HEK293 (cell line): ENCODE measurements at regions not wholly inside any gene's neighbourhood (a gene's known extent, or its start where the extent isn't known, plus 50 kb on each side); places are given as distances from the start of the nearest gene placed in this dataset.

Source experiments
- CTCF ChIP-seq: fragments of 450-650 bp; formaldehyde crosslinking; IDR thresholded peaks from 2 replicates; pipeline ENCODE4 v1.5.1; 2016; ENCODE audit warnings: missing biosample characterization, missing genetic modification characterization
- FEZF1 ChIP-seq: fragments of 450-650 bp; formaldehyde crosslinking; IDR thresholded peaks from 2 replicates; pipeline ENCODE4 v1.5.1; 2016; ENCODE audit warnings: missing biosample characterization, missing genetic modification characterization
- KLF9 ChIP-seq: fragments of 450-650 bp; formaldehyde crosslinking; IDR thresholded peaks from 2 replicates; pipeline ENCODE4 v1.5.1; 2016; ENCODE audit warnings: missing biosample characterization, missing genetic modification characterization, low read depth
- MZF1 ChIP-seq: fragments of 450-650 bp; formaldehyde crosslinking; IDR thresholded peaks from 2 replicates; pipeline ENCODE4 v1.5.1; 2017; ENCODE audit warnings: missing biosample characterization, missing genetic modification characterization, borderline replicate concordance
- PATZ1 ChIP-seq: fragments of 450-650 bp; formaldehyde crosslinking; IDR thresholded peaks from 2 replicates; pipeline ENCODE4 v1.5.1; 2016; ENCODE audit warnings: missing biosample characterization, missing genetic modification characterization
- YY1 ChIP-seq: fragments of 450-650 bp; formaldehyde crosslinking; IDR thresholded peaks from 2 replicates; pipeline ENCODE4 v1.5.1; 2018; ENCODE audit warnings: missing biosample characterization, missing genetic modification characterization
- ZBTB7A ChIP-seq: fragments of 450-650 bp; formaldehyde crosslinking; IDR thresholded peaks from 2 replicates; pipeline ENCODE4 v1.5.1; 2016; ENCODE audit warnings: low read depth, missing biosample characterization, missing genetic modification characterization
- ZBTB8A ChIP-seq: fragments of 450-650 bp; formaldehyde crosslinking; IDR thresholded peaks from 2 replicates; pipeline ENCODE4 v1.5.1; 2016; ENCODE audit warnings: missing biosample characterization, missing genetic modification characterization
- ZNF132 ChIP-seq: fragments of 450-650 bp; formaldehyde crosslinking; IDR thresholded peaks from 2 replicates; pipeline ENCODE4 v1.5.1; 2017; ENCODE audit warnings: missing biosample characterization, missing genetic modification characterization, borderline replicate concordance
- ZNF423 ChIP-seq: fragments of 450-650 bp; formaldehyde crosslinking; IDR thresholded peaks from 2 replicates; pipeline ENCODE4 v1.5.1; 2016; ENCODE audit warnings: missing biosample characterization, missing genetic modification characterization

- TF ChIP-seq CTCF (tag by site-specific recombination): no peak
- no peak for TF ChIP-seq MZF1 (tag by site-specific recombination)
- no peak for TF ChIP-seq YY1 (tag by site-specific recombination)
- TF ChIP-seq ZBTB7A (tag by site-specific recombination): no peak
- TF ChIP-seq ZNF132 (tag by site-specific recombination): no peak
- no peak for TF ChIP-seq KLF9 (tag by site-specific recombination)
- no peak for TF ChIP-seq ZBTB8A (tag by site-specific recombination)
- no peak for TF ChIP-seq PATZ1
- no peak for TF ChIP-seq ZNF423 (tag by site-specific recombination)
- TF ChIP-seq FEZF1 (tag by site-specific recombination): no peak
Observed at GRCh38 chr1:47590523-47591225, 152.8 kb downstream of the FOXD2 start.
